Left ventricle myocardium inferior (tissue), 1 donor: ENCODE measurements at regions not wholly inside any gene's neighbourhood (a gene's known extent, or its start where the extent isn't known, plus 50 kb on each side); places are given as distances from the start of the nearest gene placed in this dataset.

Experiments
- DNase-seq: peaks from one replicate; pipeline ENCODE4 v3.0.0-alpha.2; 2020
- H3K27ac ChIP-seq: fragments of 200-600 bp; replicated peaks from 2 replicates; pipeline ENCODE4 v1.8.0; 2021
- H3K27me3 ChIP-seq: fragments of 200-600 bp; 2 replicates; pipeline ENCODE4 v1.8.0; 2021; ENCODE audit warnings: low read depth
- H3K36me3 ChIP-seq: fragments of 200-600 bp; 2 replicates; pipeline ENCODE4 v1.8.0; 2021
- H3K4me1 ChIP-seq: fragments of 200-600 bp; 2 replicates; pipeline ENCODE4 v1.8.0; 2021
- H3K4me3 ChIP-seq: fragments of 200-600 bp; 2 replicates; pipeline ENCODE4 v1.8.0; 2021; ENCODE audit warnings: mild to moderate bottlenecking, moderate library complexity
- H3K9me3 ChIP-seq: fragments of 200-600 bp; replicated peaks from 2 replicates; pipeline ENCODE4 v1.8.0; 2021
- CTCF ChIP-seq: fragments of 200-600 bp; IDR thresholded peaks from 2 replicates; pipeline ENCODE4 v1.8.0; 2021; ENCODE audit warnings: antibody characterized with exemption, mild to moderate bottlenecking, borderline replicate concordance
- intact Hi-C: fragments of 100-400 bp; cut with micrococcal nuclease; formaldehyde crosslinking; loops from one replicate; pipeline ENCODE4 v1.11.0; 2022
- donor health status: DM: no; HTN: yes; CAD: no; lungs with severe emphysema.

- Histone ChIP-seq H3K4me3 (no peak overlapping the region), H3K27me3 (peaks cover 57% of the 10 kb centered on the region), H3K4me1 (no peaks in the 10 kb centered on the region), H3K36me3 (no peaks in the 10 kb centered on the region), H3K27ac (no peak overlapping the region), H3K9me3 (no peaks in the 10 kb centered on the region)
- intact Hi-C loops, result no loop called here
- no peak for TF ChIP-seq CTCF
- no peak for DNase-seq
Observed at GRCh38 chr10:128475686-128476367, 349.6 kb upstream of the MKI67 start.

GRCh38 chr10:128476368-128476725 lies 350.1 kb upstream of the MKI67 start:
- H3K4me3 ChIP-seq, result no peak overlapping the region
- H3K4me1 ChIP-seq, result no peaks in the 10 kb centered on the region
- no peaks in the 10 kb centered on the region for H3K9me3 ChIP-seq
- H3K36me3 ChIP-seq, result no peaks in the 10 kb centered on the region
- H3K27ac ChIP-seq, result no peak overlapping the region
- intact Hi-C loops, result no loop called here
- DNase-seq, result no peak
- H3K27me3 ChIP-seq, result peaks cover 62% of the 10 kb centered on the region
- TF ChIP-seq CTCF, result no peak

GRCh38 chr10:128476845-128477244 lies 350.6 kb upstream of the MKI67 start:
- Histone ChIP-seq H3K4me3 (no peak overlapping the region), H3K36me3 (no peaks in the 10 kb centered on the region), H3K27ac (no peak overlapping the region), H3K9me3 (no peaks in the 10 kb centered on the region), H3K4me1 (no peaks in the 10 kb centered on the region), H3K27me3 (peaks cover 67% of the 10 kb centered on the region)
- no peak for TF ChIP-seq CTCF
- intact Hi-C loops, result no loop called here
- DNase-seq, result no peak

GRCh38 chr10:128480601-128481000 lies 354.4 kb upstream of the MKI67 start:
- intact Hi-C loops, result no loop called here
- DNase-seq, result no peak
- no peak overlapping the region for H3K27ac ChIP-seq
- H3K4me1 ChIP-seq, result no peaks in the 10 kb centered on the region
- H3K27me3 ChIP-seq, result peaks cover 60% of the 10 kb centered on the region
- no peaks in the 10 kb centered on the region for H3K36me3 ChIP-seq
- H3K4me3 ChIP-seq, result no peak overlapping the region
- no peak for TF ChIP-seq CTCF
- peaks cover 5% of the 10 kb centered on the region for H3K9me3 ChIP-seq

- Histone ChIP-seq H3K36me3 (no peaks in the 10 kb centered on the region), H3K4me3 (no peak overlapping the region), H3K4me1 (no peaks in the 10 kb centered on the region), H3K27ac (no peak overlapping the region), H3K27me3 (peaks cover 60% of the 10 kb centered on the region), H3K9me3 (peaks cover 5% of the 10 kb centered on the region)
- intact Hi-C loops, result no loop called here
- TF ChIP-seq CTCF, result no peak
- DNase-seq, result no peak
Observed at GRCh38 chr10:128481152-128481840, 355.1 kb upstream of the MKI67 start.
